ENCODE measurements at regions not wholly inside any gene's neighbourhood (a gene's known extent, or its start where the extent isn't known, plus 50 kb on each side); places are given as distances from the start of the nearest gene placed in this dataset.

GRCh38 chr18:40494603-40495002 lies 1460.4 kb upstream of the PIK3C3 start:
- DNase-seq, result no peak

- DNase-seq, result no peak
Measured at GRCh38 chr18:40493316-40493715, 1461.7 kb upstream of the PIK3C3 start.

GRCh38 chr18:40489301-40489700 lies 1465.7 kb upstream of the PIK3C3 start:
- DNase-seq, result no peak

GRCh38 chr18:40485318-40485717 lies 1469.7 kb upstream of the PIK3C3 start:
- no peak for DNase-seq

- DNase-seq, result no peak
Measured at GRCh38 chr18:40473221-40474029, 1481.6 kb upstream of the PIK3C3 start.

DNA sequence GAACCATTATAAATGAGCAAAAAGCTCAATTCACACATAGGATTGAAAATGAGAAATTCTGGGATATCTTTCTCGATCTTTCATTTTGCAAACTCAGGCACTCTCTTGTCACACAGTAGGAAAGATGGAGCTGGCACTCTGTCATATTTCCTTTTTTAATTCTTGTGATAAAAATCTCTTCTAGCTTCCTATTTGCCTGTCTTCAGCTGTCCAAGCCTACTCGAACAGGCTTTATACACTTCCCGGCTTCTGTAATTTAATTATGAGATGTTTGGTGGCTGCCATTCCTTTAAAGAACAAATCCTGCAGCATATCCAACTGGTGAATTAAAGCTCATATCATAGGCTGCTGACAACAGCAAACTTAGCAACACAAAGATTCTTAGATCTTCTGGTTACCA lies 1484.3 kb upstream of the PIK3C3 start:
- DNase-seq, result no peak

DNA sequence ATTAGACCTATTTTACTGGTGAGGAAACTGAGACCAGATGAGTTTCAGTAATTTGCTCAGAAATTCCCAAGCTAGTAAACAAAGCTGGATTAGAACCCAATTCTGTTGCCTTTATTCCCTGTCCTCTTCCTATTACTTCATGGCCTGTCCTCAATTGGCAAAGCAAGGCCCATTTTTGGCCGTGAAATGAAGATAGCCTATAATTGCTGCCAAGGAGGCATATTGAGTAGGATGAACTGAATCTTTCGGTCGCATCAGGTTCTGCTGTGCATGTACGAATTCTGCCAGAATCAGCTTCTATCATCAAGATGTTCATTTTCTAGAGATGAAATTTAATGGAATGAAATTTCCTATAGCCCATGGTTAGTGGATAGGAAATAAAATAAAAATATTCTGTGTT lies 1485.2 kb upstream of the PIK3C3 start:
- no peak for DNase-seq

DNA sequence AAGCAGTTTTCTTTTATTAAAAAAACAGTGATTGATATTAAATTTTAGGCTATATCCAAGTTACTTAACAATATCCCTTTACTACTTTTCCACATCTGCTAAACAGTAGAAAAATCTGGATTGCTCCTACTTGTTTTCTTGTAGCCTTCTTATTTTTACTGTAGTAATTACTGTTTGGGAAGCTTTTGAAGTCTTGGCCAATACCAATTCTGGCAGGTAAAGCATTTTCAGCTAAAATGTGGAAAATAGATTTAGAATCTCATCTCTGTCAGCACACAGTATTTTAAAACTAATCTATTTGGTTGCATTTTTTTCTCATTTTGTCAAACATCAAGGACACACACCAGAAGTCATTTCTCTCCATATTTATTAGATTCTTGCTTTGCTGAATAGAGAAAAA lies 1485.7 kb upstream of the PIK3C3 start:
- DNase-seq, result no peak

GRCh38 chr18:40464032-40464431 lies 1491.0 kb upstream of the PIK3C3 start:
- no peak for DNase-seq

GRCh38 chr18:40453903-40454302 lies 1501.1 kb upstream of the PIK3C3 start:
- DNase-seq, result no peak

DNA sequence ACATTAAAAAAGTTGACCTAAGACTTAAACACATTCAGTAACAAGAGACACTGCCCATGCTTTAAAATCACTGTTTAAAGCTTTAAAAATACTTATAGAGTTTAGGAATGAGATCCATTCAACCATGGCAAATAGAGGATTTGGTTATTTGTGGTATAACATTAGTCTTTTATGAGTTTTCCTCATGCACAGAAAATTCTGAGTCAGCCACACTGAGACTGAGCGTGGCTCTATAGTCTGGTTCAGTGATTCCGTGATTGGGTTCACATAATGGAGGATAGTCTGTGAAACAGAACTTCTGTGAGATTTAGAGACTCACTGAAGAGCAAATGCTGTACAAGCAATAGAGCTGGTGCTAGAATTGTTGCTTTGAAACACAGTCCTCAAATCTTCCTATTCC lies 1502.4 kb upstream of the PIK3C3 start:
- DNase-seq, result no peak

DNA sequence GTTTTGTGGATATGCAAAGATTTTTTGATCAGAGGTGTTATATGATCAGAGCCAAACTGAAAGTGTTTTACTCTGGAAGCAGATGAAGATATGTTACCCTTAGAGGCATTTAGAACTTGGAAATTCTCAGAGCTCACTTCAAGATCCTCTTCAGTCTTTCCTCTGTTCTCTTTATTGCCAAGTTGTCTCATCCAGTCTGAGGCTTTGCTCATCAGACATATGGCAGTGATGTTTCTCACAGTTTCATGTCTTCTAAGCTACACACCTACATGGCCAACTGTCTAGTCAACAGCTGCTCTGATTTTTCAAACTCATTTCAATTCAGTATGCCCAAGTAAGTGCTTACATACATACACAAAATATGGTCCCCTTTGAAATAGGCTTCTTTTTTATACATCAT lies 1504.3 kb upstream of the PIK3C3 start:
- DNase-seq, result no peak

DNA sequence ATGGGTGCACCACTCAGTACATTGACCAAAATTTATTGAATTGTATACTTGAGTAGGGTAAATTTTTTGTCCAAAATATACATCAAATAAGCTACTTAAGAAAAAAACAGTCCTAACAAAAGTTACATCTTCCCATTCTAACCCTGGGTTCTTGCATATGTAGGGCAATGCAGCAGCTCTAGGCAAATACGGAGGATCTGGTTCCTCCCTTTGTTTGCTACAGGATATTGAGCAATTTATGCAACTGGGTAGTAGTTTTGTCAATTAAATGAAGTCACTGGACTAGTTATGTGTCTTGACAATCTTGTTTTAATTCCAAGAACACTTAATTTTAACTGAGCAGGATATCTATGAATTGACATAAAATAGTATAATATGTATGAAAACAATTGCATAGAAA lies 1507.2 kb upstream of the PIK3C3 start:
- DNase-seq, result no peak

- DNase-seq, result no peak
Measured at GRCh38 chr18:40440088-40440487, 1514.9 kb upstream of the PIK3C3 start.

GRCh38 chr18:40437517-40437916 lies 1517.5 kb upstream of the PIK3C3 start:
- DNase-seq, result no peak

- no peak for DNase-seq
Measured at GRCh38 chr18:40431071-40431985, 1523.7 kb upstream of the PIK3C3 start.

DNA sequence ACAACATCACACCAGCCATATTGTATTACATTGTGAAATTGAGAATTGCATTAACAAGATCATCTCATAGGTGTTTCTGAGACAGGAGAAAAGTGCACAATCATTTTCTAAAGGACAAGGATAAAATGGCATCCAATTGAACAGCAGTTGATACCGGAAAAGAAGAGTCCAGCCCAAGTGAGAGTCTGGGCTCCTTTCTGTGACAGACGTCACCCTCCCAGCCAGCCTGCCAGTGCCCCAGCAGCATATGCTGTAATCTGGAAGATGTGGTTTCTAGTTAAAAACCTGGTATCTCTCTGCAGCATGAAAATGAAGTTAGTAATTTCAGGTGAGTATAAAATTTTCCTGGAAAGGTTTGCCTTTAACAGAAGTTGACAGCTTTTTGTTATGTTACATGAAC lies 1531.7 kb upstream of the PIK3C3 start:
- no peak for DNase-seq

DNA sequence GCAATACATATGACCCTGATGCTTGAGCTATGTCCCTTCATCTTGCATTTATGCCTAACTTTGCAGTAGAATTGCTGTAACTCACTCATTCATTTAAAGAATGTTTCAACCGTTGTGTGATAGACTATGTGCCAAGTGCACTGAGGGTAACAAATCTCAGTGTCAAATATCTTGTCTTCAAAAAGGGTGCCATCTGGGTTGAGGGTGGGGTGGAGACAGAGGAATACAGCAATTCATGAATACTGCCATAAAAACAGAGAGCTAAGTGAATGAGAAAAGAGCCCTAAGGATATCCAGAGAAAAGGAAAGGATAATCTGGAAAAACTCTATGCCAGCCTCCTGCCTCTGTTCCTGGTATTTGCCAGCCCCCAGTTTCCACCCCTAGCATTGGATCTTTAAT lies 1534.4 kb upstream of the PIK3C3 start:
- DNase-seq, result no peak

GRCh38 chr18:40417501-40417900 lies 1537.5 kb upstream of the PIK3C3 start:
- no peak for DNase-seq

GRCh38 chr18:40415821-40416220 lies 1539.2 kb upstream of the PIK3C3 start:
- no peak for DNase-seq

- DNase-seq, result no peak
Measured at GRCh38 chr18:40415176-40415791, 1539.8 kb upstream of the PIK3C3 start.

- no peak for DNase-seq
Measured at GRCh38 chr18:40414155-40414754, 1540.8 kb upstream of the PIK3C3 start.

- peak; percentile 44 for DNase-seq
Measured at GRCh38 chr18:40413160-40413559, 1541.9 kb upstream of the PIK3C3 start.
